ENCODE measurements at regions not wholly inside any gene's neighbourhood (a gene's known extent, or its start where the extent isn't known, plus 50 kb on each side); places are given as distances from the start of the nearest gene placed in this dataset.

DNA sequence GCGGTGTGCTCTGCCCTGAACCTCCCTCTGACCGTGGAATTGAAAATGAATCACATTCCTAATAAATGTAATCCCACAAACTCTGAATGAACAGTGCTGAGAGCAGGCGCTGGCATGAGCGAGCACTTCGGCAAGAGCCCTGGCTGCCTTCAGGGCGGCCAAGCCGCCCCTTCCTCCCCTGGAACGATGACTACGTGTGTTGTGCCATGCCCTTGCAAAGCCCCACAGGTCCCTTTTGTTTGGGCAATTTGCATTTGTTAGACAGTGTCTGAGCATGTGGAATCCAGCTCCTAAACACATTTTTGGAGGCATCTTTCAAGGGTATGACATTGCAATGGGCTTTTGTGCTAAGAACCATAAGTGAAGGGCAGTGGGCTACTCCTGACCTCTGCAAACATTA lies 95.6 kb upstream of the MKI67 start:
- no peak for DNase-seq (ENCODE audit: low spot score)

DNA sequence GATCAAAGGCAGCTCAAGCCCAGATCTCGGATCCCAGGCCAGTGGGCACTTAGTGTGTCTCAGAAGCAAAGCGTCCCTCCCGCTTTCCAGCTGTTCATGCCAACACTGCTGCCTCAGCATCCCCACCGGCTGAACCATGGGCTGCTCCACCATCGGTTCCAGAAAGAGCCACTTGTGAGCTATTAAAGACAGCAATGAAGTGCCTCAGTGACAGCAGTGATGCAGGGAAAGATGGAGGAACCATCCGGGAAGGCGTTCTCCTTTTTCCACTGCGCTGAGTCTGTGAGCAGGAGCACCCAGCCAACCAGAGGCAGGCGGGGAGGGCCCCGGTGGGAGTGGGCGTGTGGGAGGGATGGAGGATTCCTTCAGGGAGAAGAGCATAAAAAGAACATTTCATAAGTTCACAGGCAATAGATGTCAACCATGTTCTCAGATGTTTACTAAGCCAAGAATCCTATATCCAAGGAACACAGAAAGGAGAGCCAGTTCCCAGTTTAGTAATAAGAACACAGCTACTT lies 96.2 kb upstream of the MKI67 start:
- no peak for DNase-seq (ENCODE audit: low spot score)

DNA sequence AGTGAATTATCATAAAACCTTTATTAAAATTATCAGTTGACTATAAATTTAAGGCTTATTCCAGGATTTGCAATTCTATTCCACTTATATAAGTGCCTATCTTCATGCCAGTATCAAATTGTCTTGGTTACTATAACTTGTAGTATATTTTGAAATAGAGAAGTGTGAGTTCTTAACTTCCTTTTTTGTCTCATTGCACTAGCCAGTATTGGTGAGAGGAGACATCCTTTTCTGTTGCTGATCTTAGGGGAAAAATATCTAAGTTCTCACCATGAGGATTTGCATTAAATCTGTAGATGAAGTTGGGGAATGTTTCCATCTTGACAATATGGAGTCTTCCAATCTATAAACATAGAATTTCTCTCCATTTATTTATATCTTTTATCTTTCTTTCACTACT lies 104.2 kb upstream of the MKI67 start:
- DNase-seq (ENCODE audit: low spot score) = no peak

DNA sequence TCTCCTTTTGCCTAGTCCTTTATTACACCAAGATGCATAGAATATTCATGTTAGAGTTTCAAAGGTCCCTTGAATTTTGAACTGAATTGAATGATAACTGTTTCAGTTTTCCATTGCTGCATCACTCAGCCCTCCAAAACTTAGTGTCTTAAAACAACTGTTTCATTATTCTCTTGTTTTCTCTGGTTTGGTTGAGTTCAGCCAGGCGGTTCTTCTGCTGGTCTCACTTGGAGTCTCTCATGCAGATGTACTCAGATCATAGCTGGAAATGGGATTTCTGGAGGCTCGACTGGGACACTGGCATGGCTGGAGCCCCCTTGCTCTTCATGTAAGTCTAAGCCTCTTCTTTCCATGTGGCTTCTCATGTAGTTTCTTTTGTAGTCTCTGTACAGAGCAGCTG lies 107.2 kb upstream of the MKI67 start:
- DNase-seq (ENCODE audit: low spot score) = no peak

GRCh38 chr10:128237710-128238109 lies 111.5 kb upstream of the MKI67 start:
- no peak for DNase-seq (ENCODE audit: low spot score)

DNA sequence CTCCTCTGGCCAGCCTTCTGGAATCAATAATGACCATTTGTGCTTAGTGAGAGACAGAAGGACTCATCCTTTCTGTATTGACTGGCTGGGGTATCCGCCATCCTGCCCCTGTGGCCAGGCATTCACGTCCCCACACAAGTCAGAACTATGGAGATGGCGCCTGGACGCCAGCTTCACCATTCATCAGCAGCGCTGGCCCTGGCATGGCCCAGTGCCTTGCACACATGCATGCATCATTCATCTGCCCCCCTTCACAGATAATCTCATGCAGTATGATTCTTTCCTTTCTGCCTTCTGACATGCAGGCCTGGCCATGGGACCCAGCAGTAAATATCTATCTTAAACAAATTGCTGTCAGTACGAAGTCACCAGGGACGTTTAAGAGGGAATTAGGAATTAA lies 114.8 kb upstream of the MKI67 start:
- DNase-seq (ENCODE audit: low spot score) = no peak

GRCh38 chr10:128242641-128243040 lies 116.4 kb upstream of the MKI67 start:
- no peak for DNase-seq (ENCODE audit: low spot score)

DNA sequence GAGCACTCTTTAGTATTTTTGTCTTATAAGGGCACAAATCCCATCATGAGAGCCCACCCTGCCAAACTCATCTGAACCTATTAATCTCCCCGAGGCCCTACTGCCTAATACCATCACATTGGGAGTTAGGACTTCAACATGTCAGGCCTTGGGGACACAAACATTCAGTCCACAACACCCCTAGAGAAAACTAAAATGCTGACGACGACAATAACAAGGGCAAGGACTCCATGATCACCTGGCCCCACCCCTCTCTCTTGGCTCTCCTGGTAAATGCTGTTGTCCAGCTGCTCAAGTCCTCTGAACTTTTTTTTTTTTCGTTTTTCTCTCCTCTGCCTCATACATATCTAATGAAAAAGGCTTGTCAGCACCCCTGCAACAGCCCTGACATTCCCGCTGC lies 118.8 kb upstream of the MKI67 start:
- no peak for DNase-seq (ENCODE audit: low spot score)

DNA sequence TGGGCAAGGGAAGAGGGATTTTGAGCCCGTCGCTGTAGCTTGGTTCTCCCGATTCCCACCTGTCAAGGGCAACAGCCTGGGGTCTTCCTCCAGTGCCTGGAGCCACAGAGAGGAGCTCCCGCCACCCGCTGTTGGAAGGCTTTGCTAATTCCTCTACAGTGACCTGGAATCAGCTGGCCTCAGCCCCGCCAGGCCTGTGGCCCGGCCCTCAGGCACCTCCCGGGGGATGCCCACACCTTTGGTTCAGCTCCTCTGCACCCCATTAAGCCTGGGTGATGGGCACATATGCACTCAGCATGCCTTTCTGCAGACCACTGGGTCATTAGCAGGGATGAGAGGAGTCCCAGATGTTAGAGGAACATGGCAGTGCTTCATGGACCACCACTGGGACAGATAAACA lies 121.4 kb upstream of the MKI67 start:
- no peak for DNase-seq (ENCODE audit: low spot score)

- no peak for DNase-seq (ENCODE audit: low spot score)
Measured at GRCh38 chr10:128254476-128254875, 128.3 kb upstream of the MKI67 start.

DNA sequence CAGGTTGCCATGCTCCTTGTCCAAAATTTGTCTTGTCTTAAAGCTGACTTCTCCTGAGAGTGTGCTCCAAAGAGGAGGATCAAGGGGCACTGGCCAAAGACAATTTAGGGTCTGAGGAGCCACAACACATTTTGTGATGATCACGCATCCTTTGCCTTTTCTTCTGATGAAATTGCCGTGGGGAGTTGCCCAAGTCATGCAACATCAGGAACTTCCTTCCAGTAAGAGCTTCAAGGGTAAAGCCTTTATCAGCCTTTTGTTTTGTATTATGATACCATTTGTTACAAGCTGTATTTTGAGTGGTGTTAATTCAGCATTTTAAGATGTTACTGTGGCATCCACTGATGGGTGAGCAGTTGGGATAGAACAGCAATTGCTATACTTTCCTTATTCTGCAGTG lies 131.2 kb upstream of the MKI67 start:
- no peak for DNase-seq (ENCODE audit: low spot score)

- DNase-seq (ENCODE audit: low spot score) = no peak
Measured at GRCh38 chr10:128258421-128258976, 132.3 kb upstream of the MKI67 start.

GRCh38 chr10:128263891-128264688 lies 137.9 kb upstream of the MKI67 start:
- DNase-seq (ENCODE audit: low spot score) = peak; percentile 45

- DNase-seq (ENCODE audit: low spot score) = no peak
Measured at GRCh38 chr10:128265596-128265995, 139.4 kb upstream of the MKI67 start.

DNA sequence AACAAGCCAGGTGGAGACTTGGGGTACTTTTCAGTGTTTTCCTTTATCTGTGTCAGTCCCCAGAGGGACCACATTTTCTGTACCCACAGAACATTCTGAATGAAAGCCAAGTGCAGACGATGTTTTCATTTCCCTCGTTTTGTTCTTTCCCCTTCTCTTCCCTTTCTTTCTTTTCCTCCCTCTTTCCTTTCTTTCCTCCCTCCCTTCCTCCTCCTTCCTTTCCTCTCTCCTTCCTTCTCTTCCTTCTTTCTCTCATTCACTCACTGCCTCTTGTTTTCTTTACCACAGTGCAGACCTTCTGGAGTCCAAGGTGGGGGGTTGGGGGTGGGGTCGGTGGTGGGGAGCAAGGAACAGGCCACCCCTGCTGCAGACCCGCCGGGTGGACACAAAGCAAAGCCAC lies 141.4 kb upstream of the MKI67 start:
- DNase-seq (ENCODE audit: low spot score) = no peak

DNA sequence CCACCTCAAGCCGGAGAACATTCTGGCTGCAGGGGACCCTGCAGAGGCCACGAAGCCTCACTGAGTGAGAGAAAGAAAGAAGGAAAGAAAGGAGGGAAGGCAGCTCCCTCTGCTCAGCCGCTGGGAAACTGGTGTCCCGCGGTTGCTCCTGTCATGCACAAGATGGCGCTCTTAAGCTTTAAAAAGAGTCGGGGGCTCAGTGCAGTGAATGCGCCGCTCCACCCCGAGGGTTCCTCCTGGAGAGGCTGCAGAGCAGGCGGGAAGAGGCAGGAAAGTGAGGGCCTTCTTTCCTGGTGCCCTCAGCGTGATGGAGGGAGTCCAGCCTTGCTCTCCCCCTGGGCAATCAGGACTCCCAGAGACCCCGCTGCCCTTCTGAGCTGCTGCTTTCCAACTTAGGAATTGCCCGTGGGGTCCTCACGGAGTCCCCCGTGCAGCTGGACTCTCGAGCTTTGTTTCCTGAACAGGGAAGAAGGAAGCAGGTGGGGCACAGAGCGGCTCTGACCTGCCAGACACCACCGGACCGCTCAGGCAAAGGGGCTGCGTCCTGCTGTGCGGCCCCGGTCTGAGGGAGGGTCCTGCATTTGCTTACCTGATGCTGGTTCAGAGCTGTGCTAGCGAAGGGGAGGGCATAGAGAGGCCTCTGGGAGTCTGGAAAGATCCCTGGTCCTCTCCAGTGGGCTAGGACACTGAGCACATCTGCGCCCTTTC lies 141.9 kb upstream of the MKI67 start:
- peak; percentile 17 for DNase-seq (ENCODE audit: low spot score)

- DNase-seq (ENCODE audit: low spot score) = peak; percentile 14
Measured at GRCh38 chr10:128274938-128275337, 148.7 kb upstream of the MKI67 start.

DNA sequence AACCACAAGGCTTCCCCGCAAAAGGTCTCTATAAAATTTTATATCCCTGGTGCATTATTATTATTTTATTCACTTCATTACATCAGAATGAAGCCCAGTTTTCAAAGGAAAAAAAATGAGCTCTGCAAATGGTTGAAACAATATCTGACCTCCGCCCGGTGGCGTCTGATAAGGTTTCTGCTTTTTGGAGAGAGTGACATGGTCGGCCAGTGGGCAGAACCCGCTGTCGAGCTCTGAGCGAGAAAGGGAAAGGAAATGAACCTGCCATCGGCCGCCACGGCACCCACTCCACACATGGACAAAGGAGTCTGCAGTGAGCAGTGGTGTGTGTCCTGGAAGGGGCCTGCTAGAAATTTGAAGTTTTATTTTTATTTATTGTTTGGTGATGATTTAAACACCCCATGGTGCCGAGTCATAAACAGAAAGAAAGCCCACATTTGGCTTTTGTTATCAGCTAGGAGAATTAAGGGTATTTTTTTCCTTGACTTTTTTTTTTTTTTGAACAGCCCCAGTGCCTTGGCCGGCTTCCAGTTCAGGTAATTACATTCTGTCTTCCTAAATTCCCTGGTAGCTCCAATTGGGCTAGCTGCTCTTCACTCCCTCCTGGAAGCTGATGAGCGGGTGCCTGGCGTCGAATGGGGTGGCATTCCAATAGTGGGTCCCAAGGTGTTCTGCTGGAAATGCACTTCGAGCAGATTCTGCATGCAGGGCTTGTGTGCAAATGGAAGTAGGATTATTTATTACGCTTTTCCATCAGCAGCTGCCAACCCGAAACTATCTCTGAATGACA lies 149.4 kb upstream of the MKI67 start:
- no peak for DNase-seq (ENCODE audit: low spot score)

DNA sequence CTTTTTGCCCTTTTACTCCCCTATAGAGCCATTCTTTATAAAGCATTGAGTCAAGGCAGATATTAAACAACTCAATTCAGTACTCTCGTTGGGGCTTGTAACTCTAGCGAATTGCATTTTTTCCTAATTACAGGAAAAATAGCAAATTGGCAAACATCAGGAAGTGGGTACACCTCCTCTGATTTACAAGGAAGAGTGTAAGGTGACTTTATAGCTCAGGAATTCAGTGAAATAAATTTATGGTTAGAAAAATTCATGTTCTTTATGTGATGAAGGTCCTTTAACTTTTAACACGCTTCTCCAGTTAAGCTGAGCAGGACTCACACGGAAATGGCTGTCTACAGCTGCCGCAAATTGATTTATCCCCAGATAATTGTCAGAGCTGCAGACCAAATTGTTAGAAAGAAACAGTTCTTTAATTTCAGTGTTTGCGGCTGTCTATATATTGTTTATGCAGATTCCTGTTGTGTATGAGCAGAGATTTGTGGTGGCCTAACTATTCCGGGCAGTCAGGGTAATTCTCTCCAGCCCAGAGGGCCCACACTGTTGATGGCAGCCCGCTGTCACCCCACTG lies 151.1 kb upstream of the MKI67 start:
- DNase-seq (ENCODE audit: low spot score) = no peak

GRCh38 chr10:128278362-128278761 lies 152.1 kb upstream of the MKI67 start:
- DNase-seq (ENCODE audit: low spot score) = no peak

DNA sequence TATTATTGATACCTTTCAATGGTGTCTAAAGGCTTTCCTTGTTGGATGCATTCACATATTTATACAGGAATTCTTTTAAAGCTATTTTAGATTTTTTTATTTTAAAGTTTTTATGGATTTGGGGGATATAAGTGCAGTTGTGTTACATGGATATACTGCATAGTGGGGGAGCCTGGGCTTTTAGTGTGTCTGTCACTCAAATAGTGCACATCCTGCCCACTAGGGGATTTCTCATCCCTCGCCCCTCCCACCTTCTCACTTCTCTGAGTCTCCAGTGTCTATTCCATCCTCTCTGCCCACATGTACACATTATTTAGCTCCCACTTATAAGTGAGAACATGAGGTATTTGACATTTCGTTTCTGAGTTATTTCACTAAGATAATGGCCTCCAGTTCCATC lies 154.0 kb upstream of the MKI67 start:
- DNase-seq (ENCODE audit: low spot score) = no peak

GRCh38 chr10:128281343-128281742 lies 155.1 kb upstream of the MKI67 start:
- DNase-seq (ENCODE audit: low spot score) = no peak

All from globus pallidus (tissue), 1 donor.